GM04503 (cell line): ENCODE measurements at regions not wholly inside any gene's neighbourhood (a gene's known extent, or its start where the extent isn't known, plus 50 kb on each side); places are given as distances from the start of the nearest gene placed in this dataset.

Experiments
- DNase-seq: peaks from one replicate; pipeline ENCODE4 v3.0.0-alpha.2; 2012; ENCODE audit warnings: low read depth

DNA sequence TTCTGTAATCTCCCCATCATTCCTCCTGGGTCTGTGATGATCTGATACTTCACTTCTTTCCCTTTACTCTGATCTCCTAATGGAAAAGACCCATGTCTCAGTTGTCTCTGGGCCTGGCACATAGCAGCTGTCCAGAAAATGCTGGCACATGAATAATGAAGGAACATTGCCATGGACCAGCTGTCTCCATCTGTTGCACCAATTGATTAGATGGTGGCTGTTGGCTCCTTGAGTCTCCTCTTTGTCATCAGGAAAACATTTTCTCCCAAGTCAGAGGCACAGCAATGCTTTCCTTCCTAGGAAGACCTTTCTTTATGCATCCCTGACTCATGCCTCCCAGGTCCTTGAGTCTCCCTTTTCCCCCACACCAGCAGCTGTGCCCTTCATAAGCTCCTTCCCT lies 286.2 kb upstream of the CXCR4 start:
- no peak for DNase-seq

DNA sequence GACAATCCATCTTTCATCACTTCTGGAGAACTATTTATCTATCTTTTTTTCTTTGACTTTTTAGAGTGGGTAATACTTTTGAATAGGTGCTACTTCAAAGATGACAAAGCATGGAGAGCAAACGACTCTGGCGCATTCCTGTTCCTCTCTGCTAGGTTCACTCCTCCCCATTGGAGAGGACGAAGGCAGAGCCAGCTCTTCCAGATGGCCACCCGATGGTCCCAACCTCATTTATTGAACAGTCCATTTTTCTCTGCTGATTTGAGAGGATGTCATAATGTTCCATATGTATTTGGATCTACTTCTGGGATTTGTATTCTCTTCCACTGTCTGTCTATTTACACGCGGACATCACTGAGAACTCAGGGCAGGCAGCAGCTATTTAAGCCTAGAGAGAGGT lies 284.3 kb upstream of the CXCR4 start:
- DNase-seq: no peak

DNA sequence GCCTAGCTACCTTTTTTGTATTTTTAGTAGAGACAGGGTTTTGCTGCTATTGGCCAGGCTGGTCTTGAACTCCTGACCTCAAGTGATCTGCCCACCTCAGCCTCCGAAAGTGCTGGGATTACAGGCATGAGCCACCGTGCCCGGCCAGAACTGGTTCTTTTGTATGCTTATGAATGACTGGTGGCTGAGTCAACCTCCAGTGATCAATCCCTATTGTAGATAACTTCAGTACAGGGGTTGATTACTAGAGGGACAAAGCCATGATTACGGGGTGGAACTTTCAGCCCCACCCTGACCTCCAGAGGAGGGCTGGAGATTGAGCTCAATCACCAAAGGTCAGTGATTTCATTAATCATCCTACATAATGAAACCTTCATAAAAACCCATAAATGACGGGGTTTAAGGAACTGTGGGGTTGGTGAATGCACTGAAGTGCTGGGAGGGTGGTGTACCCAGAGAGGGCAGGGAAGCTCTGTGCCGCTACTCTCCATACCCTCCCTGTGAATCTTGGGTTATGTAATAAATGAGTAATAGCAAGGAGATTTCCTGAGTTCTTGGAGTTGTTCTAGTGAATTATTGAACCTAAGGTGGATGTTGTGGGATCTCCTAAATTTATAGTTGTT lies 281.8 kb upstream of the CXCR4 start:
- no peak for DNase-seq

DNA sequence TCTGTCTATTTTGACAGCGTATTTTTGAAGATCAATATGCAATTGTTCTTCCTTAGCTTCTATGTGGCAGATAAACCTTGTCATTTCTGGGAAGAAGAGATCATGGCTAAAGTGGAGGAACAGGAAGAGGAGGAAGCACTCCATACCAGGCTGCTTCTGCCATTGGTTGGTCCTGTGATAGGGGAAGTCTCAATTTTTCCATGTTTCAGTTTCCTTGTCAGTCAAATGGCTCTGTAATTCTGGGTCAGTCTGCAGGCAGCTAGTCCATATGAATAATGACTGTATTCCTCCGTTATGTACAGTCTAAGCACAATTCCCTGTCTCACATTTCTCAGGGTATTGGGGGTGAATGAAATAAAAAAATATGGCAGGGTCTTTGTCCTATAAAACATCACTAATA lies 277.6 kb upstream of the CXCR4 start:
- DNase-seq: no peak

DNA sequence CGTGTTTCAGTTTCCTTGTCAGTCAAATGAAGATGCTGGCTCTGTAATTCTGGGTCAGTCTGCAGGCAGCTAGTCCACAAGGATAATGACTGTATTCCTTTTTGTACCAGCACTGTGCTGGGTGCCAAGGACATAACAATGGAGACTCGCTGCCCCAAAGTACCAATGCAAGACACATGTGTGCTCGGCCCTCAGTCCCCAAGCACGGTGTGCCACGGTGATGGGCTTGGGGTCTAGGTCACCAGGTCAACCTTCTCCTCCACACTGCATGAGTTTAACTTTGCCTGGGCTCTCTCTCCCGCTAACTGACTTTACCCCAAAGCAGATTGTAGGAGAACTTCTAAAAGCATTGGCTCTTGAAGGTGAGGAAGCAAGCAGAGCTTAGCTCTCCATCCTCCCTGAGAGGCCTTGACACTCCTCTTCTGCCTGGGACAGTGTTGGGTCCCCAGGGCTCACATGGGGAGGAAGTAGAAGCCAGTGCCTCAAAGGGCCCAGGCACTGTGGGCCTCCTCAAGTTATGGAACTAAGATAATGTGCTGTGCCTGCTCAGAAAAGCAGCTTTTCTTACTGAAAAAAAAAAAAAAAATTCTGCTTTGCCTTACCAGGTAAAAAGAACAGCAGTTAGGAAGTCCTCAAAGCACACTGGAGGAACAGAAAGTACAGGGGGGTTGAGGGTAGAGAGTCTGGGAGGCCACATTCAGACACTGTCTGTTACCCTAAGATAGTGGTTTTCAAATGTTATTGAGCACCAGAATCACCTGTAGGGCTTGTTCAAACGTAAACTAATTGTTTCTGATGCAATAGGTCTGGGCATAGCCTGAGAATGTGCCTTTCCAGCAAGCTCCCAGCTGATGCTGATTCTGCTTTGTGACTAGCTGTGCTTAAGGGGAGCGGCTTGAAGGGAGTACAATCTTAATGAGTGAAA lies 276.4 kb upstream of the CXCR4 start:
- no peak for DNase-seq

DNA sequence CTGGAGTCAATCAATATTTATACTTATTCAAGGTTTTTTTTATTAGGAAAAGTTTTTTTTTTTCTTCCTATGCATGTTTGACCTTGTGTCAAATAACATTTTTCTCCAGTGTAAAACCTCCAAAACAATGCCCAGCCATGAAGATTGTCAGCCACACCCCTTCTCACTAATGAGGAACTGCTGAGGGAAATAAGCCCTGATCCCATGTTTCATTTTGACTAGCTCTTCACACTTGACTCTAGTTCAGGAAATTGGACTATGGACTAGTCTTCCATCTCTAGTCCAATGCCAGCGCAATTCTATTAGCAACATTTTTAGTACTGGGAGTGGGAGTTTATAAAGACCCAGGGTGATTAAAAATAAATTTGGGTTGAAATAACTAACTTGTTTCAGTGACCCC lies 275.6 kb upstream of the CXCR4 start:
- no peak for DNase-seq

DNA sequence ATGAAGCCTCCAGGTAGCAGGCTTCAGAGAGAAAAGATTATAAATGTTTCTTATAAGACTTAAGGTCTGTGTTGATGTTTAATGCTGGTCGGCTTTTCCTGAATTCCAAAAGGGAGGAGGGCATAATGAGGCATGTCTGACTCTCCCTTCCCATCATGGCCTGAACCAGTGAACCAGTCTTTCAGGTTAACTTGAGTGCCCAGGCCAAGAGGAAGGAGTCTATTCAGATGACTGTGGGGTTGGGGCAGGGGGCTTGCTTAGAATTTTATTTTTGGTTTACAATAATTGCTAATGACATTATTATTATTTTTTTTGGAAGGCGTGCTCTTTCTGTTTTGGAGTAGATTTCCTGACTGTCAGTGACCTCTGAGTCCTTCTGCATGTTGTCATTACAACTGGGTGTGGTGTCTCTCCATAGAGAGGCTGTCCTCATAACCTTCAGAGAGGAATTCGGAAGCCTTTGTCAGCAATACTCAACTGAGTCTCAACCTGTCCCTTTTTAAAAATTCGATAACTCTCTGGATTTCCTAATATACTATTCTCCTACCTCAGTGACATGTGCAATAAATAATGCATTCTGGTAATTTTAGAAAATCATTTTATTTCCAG lies 275.1 kb upstream of the CXCR4 start:
- no peak for DNase-seq

DNA sequence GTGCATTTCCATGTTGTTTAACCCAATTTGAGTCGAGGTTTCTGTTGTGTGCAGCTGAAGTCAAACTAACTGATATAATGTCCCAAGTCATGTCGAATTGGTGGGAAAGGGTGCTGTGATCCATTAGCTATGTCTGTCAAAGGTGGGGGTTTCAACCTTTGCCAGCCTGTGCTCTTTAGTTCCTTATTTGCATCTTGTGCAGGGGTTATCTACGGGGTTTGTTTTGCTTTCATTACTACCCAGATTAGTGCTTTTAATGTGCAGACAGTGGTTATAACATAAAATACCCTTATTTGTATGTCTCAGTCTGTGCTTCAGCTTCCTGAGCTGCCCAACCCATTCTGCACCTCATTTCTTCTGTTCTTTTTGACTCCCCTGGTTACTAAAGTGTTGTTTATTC lies 271.9 kb upstream of the CXCR4 start:
- DNase-seq: no peak

DNA sequence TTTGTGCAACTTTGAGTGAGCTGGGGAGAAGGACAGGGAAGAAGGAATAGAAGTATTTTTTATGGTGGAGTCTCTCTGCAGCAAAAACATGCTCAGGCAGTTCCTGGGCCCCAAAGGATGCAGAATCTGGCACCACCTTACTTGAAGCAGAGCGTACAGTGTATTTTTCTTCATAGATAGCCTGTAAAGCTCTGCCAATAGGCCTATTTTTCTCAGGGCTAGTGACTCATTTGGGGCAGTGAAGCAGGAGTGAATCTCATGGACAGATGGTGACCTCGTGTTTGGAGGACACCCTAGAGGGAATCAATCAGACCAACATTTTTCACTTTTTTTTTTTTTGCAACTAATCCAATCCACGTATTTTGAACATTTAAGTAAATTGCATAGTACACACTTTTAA lies 268.1 kb upstream of the CXCR4 start:
- no peak for DNase-seq

DNA sequence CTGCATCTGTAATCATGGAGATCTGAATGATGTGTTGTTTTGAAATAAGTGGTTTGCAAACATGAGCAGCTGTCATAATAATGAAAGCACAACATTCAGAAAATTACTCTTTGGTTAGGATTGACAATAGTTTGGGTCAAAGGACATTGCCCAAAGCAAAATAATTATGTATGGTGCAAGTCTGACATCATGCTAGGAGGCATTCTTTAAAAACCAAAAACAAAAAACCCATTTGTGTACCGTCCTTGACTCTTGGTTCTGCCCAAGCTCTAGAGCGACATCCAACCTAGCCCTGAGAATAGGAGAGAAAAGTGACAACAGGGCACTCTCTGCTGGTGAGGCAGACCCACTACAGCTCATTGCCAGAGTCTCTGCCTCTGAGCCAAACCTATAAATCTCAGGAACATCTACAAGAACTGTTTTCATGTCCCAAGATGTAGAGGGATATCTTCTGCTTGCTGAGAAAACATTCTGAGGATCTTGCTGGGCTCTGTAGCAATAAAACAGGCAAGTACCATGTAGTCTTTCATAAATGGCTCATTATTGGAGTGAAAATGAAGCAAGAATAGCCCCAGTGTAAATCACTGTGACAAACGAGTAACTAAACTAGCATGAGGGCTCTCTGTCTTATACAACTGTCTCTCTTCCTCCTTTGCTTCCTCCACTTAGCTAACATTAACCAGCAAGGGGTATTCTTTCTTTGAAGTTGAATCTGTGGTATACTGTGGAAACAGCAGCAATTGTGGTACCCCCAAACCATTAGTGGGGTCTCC lies 266.8 kb upstream of the CXCR4 start:
- DNase-seq: no peak

DNA sequence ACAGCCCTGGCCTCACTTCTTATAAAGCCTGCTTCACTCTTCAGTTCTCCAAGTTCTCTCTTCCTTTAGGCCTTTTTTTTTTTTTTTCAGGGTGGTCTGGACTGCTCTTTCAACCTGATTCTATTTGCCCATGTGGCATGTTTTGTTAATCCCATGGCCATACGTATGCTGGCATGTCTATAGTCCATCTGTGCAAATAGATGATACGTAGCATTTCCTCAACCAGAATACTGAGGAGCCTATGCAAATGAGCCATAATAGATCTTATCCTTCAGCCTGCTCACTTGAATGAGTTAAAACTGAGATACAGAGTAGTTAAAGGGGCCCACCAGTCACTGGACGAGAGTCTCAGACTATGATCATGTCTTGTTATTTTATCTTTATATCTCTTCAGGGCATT lies 265.2 kb upstream of the CXCR4 start:
- no peak for DNase-seq

DNA sequence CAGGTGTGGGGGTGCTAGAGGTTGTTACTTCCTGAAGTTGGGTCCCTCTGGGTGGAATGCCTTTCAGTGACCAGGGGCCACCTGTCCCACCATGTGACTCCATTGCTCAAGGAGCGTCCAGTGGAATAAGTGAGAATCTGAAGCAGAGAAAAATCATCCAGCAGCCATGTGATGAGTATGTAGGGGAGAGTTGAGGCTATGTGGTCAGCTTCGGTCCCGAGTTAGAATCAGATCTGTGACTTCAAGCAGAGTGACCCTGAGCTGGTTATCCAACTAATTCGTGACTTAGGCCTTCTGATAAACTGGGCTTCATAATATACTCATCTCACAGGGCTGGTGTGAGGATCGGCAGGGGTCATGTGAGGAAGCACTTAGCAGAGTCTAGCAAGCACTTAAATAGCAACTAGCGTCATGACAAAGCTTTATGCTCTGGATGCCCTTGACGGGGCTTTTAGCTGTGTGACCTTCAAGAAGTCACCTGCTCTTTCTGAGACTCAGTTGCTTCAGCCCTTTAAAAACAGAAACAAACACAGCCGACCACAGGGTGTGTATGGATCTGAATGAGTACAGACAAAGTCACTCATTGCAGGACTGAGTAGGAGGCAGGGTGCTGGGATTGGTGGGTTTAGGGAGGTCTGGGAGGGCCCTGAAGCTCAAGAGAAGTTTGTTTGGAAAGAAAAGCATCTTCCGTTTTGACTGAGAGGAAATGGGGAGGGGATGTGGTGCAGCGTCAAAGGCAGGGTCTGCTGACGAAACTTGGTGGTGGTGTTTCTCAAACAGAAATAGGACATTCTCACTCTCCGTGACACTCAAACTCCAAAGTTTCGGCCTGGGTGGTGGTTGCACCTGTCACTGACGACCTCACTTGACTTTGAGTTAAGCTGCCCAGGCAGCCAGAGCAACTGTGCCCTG lies 264.0 kb upstream of the CXCR4 start:
- DNase-seq: no peak

DNA sequence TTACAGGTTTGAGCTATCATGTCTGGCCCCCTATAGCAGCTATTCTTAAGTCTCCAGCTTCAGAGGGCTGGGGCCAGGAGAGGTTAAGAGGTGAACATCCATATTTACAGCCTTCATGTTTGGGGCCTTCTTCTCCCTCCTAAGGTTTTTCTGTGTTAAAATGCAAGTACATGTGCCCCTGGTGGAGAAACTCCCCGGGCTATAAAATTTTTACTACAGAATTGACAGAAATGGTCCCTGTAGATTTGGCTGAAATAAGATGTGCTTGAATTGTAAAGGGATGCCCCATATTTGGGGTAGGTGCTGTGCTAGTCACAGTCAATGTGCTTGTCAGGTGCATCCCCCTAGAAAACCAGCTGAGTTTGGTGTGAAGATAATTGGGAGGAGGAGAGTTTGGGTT lies 263.3 kb upstream of the CXCR4 start:
- DNase-seq: no peak

DNA sequence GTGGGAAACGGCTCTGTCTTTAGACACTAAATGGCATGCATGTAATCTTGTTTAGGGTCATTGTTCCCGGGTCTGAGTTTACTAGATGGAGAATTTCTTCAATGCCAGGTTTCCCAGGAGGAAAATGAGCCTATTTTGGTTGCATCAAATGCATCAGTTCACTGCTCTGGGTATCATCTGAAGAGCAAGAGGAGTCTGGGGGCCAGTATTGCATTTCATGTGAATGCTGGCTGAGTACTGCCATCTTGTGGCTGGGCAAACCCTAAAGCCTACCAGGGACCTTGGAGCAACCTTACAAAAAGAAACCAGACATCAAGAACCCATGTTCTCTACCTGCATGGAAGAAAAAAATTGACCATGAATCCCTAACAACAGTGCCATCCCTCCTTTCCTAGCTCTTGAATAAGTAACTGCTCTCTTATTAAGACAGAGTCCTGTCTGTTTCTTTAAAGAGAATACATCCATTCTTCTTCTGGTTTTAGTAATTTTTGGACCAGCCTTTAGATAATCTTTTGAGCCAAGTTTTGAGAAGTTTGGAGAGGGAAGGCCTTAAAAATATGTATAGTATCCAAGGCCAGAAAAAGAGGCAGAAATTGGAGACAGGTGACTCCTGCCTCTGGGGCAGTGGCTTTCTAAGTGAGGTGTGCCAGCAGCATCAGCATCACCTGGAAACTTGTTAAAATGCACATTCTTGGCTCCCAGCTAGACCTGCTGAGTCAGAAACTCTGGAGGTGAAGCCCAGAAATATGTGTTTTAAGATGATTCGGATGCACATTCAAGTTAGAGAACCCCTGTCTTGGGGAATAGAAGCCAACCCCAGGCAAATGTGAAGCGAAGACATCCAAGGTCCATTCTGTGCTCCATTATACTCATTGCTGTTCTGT lies 261.0 kb upstream of the CXCR4 start:
- DNase-seq: no peak

DNA sequence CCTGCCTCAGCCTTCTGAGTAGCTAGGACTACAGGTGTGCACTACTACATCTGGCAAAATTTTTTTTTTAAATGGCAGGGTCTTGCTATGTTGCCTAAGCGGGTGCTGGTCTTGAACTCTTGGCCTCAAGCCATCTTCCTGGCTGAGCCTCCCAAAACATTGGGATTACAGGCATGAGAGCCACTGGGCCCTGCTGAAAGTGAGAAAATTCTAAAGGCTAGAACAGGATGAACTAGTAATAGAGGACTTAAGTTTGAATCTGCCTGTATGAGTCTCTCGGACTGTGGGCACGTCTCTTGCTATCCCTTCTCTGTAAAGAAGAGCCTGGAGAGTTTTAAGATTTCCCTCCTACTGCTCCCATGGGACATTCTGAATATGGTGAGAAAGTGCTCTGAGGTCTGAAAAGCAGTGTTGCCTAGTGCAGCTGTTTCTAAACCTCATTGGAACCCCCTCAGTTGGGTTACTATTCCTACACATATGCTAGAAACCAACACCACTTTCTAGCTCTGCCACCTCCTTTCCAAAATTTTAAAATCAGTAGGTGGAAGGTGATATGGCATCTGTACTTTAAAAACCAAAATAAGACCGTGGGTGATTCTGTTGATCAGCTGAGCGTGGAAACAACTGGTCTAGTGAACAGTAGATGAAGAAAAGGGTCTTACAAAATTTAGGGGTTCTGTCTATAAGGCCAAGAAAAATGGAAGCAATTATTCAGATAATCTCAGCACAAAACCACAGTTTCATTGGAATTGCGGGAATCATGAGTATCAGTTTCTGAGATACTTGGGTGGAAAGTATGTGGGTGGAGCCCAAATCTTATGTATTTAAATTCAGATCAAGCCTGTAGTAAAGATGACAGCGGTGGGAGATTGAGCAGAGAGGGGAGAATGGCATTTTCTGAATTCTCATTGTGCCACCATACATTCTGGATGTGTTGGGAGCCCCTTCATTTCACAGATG lies 259.8 kb upstream of the CXCR4 start:
- no peak for DNase-seq

DNA sequence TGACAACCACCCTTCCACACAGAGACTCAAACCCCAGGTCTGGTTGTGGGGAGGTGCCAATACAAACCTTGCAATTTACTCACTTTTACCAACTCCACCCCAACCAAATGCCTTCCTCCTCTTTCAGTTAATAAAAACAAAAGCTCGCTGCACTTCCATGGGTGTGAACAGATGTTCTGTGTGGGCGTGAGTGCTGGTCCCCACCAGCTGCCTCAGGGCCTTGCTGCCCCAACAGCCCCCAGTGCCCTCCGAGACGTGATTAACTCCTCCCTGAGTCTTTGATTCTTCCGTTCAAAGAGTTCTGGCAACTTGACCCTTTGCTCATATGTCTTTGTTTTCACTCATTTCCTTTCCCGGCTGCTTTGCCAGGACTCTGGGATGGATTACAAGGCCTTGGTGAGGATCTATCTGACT lies 258.9 kb upstream of the CXCR4 start:
- DNase-seq: no peak

DNA sequence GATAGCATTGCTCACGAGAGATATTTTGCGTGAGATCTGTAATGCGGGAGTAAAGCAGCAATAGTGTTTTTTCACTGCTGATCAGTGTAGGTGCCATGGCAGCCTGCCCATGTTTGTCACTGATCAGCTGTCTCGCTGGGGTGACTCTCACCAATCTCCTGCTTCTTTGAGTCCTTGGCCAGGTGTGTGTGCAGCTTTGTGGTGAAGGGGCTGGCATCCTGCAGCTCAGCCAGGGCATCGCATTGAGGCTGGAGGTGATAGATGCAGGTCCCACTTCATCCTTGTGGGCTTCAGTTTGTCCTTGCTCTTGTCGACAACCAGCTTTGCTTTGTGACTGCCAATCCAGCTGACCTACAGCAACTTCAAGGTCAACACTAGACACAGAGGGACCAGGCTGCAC lies 258.3 kb upstream of the CXCR4 start:
- no peak for DNase-seq

DNA sequence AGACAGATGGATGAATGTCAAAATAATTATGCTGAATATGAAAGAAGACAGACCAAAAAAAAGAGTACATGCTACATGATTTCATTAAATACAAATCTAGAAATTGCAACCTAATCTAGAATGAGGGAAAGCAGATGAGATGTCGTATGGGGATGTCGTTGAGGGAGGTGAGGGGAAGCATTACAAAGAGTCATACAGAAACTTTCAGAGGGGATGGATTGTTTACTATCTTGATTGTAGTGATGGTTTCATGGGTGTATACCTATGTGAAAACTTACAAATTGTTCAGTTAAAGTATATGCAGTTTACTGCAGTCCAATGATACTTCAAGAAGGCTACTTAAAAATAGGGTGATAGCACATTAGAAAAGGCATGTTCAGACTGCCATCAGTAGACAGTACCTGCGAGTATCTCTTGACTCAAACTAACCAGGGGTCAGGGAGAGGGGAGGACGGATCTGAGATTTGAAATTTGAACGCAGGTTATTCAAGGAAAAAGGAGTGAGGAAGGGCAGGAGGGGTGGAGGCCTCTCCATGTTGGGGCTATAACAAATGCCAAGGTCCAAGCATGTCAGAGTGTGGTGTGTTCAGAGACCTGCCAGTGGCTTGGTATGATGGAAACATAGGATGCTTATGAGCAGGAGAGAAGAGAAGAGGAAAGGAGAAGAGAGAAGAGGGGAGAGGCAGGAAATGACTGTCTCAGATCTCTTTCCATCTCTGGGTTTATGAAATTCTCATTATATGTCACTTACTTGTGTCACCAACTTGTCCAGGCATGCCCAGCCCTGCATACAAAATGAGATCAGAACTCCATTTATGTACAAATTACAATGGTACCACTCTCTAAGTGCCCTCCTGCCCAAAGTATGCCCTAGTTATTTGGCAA lies 257.3 kb upstream of the CXCR4 start:
- DNase-seq: no peak
